HepG2 (cell line): ENCODE measurements at regions not wholly inside any gene's neighbourhood (a gene's known extent, or its start where the extent isn't known, plus 50 kb on each side); places are given as distances from the start of the nearest gene placed in this dataset.

Source experiments
- POLR2A ChIP-seq, 2 experiments: IDR thresholded peaks; 2 replicates each; pipeline ENCODE4 v1.6.1; 2011; ENCODE audit warnings: low read depth in 2 of 2, low read length in 2 of 2, mild to moderate bottlenecking in 1 of 2, moderate library complexity in 1 of 2; ENCODE audit not compliant: insufficient read depth in 1 of 2
- SIN3A ChIP-seq: IDR thresholded peaks from 2 replicates; pipeline ENCODE4 v1.6.1; 2011; ENCODE audit warnings: low read depth, mild to moderate bottlenecking, control low read depth, low read length, borderline replicate concordance
- TCF7L2 ChIP-seq: IDR thresholded peaks from 2 replicates; pipeline ENCODE4 v1.6.1; 2011; ENCODE audit warnings: mild to moderate bottlenecking, low read depth, low read length, moderate library complexity
- USF2 ChIP-seq, 2 experiments: sonication (generic) in 1 of 2; formaldehyde crosslinking in 1 of 2; IDR thresholded peaks; 2 replicates each; pipeline versions ENCODE4 v1.5.1 to v1.6.1; 2011 to 2020; ENCODE audit warnings: borderline replicate concordance in 1 of 2, low read depth in 1 of 2, low read length in 1 of 2, mild to moderate bottlenecking in 1 of 2, missing genetic modification reagents in 1 of 2, moderate library complexity in 1 of 2

DNA sequence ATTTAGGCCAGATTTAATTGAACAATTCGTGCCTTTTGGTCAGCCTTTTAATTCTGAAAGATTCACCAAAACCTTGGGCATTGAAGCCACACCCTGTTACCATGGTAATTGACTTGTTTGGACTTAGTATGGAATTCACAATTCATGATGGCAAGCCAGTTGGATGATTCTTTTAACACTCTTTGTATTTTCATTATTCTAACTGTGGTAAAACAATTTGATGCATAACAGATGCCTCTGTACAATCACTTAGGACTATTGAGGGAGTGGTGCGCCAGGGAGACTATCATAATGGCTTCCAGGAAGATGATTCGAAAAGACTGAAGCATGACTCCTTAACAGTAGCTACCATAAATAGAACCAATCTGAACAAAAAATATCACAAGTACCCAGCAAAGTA lies 381.1 kb upstream of the ADAMTS16 start:
- no peak for TF ChIP-seq SIN3A
- TF ChIP-seq POLR2A (IDR thresholded peaks at IDR 0.05; ENCODE audit: insufficient read depth in 1 of 2, low read depth in 2 of 2, low read length in 2 of 2) = no peak
- no peak for TF ChIP-seq USF2 (IDR thresholded peaks at IDR 0.05; ENCODE audit: low read depth, low read length)
- no peak for TF ChIP-seq USF2 (CRISPR knock-in tag; IDR thresholded peaks at IDR 0.05; ENCODE audit: borderline replicate concordance)
- TF ChIP-seq TCF7L2 = no peak
